Epithelial cell of esophagus (primary cell): ENCODE measurements at regions not wholly inside any gene's neighbourhood (a gene's known extent, or its start where the extent isn't known, plus 50 kb on each side); places are given as distances from the start of the nearest gene placed in this dataset.

Source experiments
- DNase-seq: peaks from one replicate; pipeline ENCODE4 v3.0.0; 2010; ENCODE audit warnings: low read depth
- H3K4me3 ChIP-seq: 2 replicates; pipeline ENCODE4 v1.5.1; 2011; ENCODE audit warnings: mild to moderate bottlenecking, low read length, control low read depth
- CTCF ChIP-seq: IDR thresholded peaks from 2 replicates; pipeline ENCODE4 v1.5.1; 2011; ENCODE audit warnings: low read depth, mild to moderate bottlenecking, low read length, control low read depth, inconsistent platforms; ENCODE audit not compliant: insufficient read depth; ENCODE audit errors: missing control alignments

- no peak for TF ChIP-seq CTCF
- H3K4me3 ChIP-seq, result no peak overlapping the region
- DNase-seq, result no peak
These were observed 167.8 kb downstream of the PAX1 start for GRCh38 chr20:21873291-21873690.

DNA sequence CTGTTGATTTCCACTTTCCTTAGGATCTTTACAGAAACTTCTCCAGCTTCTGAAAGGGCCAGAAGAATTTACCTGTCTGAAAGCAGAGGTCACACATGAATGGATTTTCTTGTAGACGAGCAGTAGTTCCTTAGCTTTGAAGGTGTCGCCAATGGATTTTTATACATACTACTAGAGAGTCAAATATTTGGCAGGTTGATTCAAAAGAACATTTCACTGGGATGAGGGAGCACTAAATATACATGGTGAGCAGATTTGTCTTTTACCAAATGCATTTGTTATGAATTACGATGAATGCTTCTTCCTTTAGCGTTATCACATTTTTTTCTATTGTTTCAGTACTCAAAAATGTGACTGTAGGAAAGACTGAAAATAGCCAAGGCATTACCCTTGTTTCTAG is 162.3 kb downstream of the PAX1 start:
- DNase-seq, result no peak
- TF ChIP-seq CTCF, result no peak
- H3K4me3 ChIP-seq, result no peak overlapping the region

GRCh38 chr20:21867353-21867752 is 161.9 kb downstream of the PAX1 start:
- no peak for TF ChIP-seq CTCF
- H3K4me3 ChIP-seq, result no peak overlapping the region
- DNase-seq, result no peak

GRCh38 chr20:21862956-21863355 is 157.5 kb downstream of the PAX1 start:
- no peak for TF ChIP-seq CTCF
- H3K4me3 ChIP-seq, result no peak overlapping the region
- no peak for DNase-seq

GRCh38 chr20:21862259-21862946 is 156.9 kb downstream of the PAX1 start:
- no peak for DNase-seq
- no peak overlapping the region for H3K4me3 ChIP-seq
- TF ChIP-seq CTCF, result no peak

- no peak for TF ChIP-seq CTCF
- H3K4me3 ChIP-seq, result no peak overlapping the region
- DNase-seq, result no peak
These were observed 135.5 kb downstream of the PAX1 start for GRCh38 chr20:21840991-21841390.

DNA sequence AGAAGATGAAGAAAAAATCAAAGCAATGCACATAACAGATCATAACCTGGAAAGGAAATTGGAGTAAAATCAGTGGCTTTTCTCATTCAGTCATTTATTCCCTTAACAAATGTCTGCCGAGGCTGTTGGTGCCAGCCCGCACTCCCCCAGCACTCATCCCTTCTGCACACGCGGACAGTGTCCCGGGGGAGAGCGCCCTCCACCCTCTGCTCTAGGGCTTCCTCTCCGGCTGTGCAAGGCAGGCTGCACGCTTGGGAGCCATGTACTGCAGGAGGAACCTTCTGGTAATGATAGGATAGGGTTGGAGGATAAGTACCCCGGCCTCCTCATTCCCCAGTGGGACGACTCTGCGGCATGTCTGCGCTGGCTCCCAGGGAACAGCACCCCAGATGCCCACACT is 134.5 kb downstream of the PAX1 start:
- no peak for TF ChIP-seq CTCF
- H3K4me3 ChIP-seq, result no peak overlapping the region
- no peak for DNase-seq
